ENCODE measurements at regions not wholly inside any gene's neighbourhood (a gene's known extent, or its start where the extent isn't known, plus 50 kb on each side); places are given as distances from the start of the nearest gene placed in this dataset.

- TF ChIP-seq CTCF (IDR thresholded peaks at IDR 0.05) (no peak), EP300 (IDR thresholded peaks at IDR 0.05) (no peak), POLR2A (IDR thresholded peaks at IDR 0.05) (no peak)
- DNase-seq, result no peak
Observed at GRCh38 chr6:154916857-154917256, 78.3 kb upstream of the TIAM2 start.

DNA sequence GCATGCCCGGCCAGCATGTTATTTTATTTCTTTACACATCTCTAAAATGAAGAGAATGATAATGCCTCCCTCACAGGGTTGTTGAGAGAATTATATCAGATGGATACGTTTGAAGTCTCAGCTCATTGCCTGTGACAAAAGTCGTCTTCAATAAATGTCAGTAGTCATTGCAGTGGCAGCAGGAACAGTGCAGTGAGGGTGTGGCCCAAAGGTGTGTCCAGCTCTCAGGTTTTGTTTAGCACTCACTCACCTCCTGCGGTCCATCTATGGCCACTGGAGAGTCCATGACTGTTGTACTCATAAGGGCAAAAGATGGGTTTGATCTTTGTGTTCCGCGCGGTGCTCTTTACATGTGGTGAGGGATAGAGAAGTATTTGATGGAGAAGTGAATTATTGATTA, 77.2 kb upstream of the TIAM2 start:
- 93 to 95% (median 95%) methylated on average over 7 of the region's 7 CpGs for WGBS, 3 donors
- intact Hi-C loops (cut with DNase I), result no loop called here
- TF ChIP-seq POLR2A (IDR thresholded peaks at IDR 0.05) (no peak), CTCF (IDR thresholded peaks at IDR 0.05) (no peak), EP300 (IDR thresholded peaks at IDR 0.05) (no peak)
- Histone ChIP-seq H3K9me3 (no peaks in the 10 kb centered on the region), H3K27me3 (no peaks in the 10 kb centered on the region), H3K4me3 (no peak overlapping the region), H3K27ac (no peak overlapping the region), H3K36me3 (no peaks in the 10 kb centered on the region), H3K4me1 (ENCODE audit: insufficient read depth) (no peaks in the 10 kb centered on the region)
- DNase-seq, result no peak

More at GRCh38 chr6:154916857-154917256, 78.3 kb upstream of the TIAM2 start:
- Histone ChIP-seq H3K4me1 (ENCODE audit: insufficient read depth) (no peaks in the 10 kb centered on the region), H3K36me3 (no peaks in the 10 kb centered on the region), H3K27me3 (no peaks in the 10 kb centered on the region), H3K27ac (no peak overlapping the region), H3K9me3 (no peaks in the 10 kb centered on the region), H3K4me3 (no peak overlapping the region)
- WGBS, 3 donors, result 82 to 90% (median 83%) methylated on average over 5 of the region's 5 CpGs
- intact Hi-C loops (cut with DNase I), result no loop called here

DNA sequence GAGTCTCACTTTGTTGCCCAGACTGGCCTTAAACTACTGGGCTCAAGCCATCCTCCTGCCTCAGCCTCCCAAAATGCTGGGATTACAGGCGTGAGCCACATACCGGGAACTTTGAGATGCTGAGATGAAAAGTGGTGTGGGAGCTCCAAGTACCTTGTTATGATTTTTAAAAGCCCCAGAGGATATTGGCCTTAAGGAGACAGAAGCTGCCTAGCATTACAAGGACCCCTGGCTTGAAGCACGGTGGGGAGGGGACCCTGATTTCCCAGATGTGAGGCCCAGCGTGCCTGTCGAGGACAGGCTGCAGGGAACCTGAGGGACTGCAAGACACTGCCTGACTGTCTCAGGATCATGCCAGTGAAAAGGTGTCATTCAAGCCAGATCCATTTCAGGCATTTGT, 75.3 kb upstream of the TIAM2 start:
- intact Hi-C loops (cut with DNase I), result loop anchor here (10.0 kb wide), 1 partner anchor 255 kb away; no protein-coding TSS in a partner anchor
- DNase-seq, result no peak
- 94 to 96% (median 96%) methylated on average over 5 of the region's 5 CpGs for WGBS, 3 donors
- H3K9me3 ChIP-seq, result no peaks in the 10 kb centered on the region
- H3K36me3 ChIP-seq, result no peaks in the 10 kb centered on the region
- no peak overlapping the region for H3K27ac ChIP-seq
- H3K4me1 ChIP-seq (ENCODE audit: insufficient read depth), result no peaks in the 10 kb centered on the region
- H3K27me3 ChIP-seq, result no peaks in the 10 kb centered on the region
- no peak overlapping the region for H3K4me3 ChIP-seq
- no peak for TF ChIP-seq POLR2A (IDR thresholded peaks at IDR 0.05)

- Histone ChIP-seq H3K27me3 (no peaks in the 10 kb centered on the region), H3K9me3 (no peaks in the 10 kb centered on the region), H3K36me3 (no peaks in the 10 kb centered on the region), H3K27ac (no peak overlapping the region), H3K4me1 (ENCODE audit: insufficient read depth) (no peaks in the 10 kb centered on the region), H3K4me3 (no peak overlapping the region)
- intact Hi-C loops (cut with DNase I), result loop anchor here (10.0 kb wide), 1 partner anchor 254 kb away; no protein-coding TSS in a partner anchor
- DNase-seq, result no peak
- TF ChIP-seq POLR2A (IDR thresholded peaks at IDR 0.05), result no peak
- no peak for TF ChIP-seq CTCF (IDR thresholded peaks at IDR 0.05)
- TF ChIP-seq EP300 (IDR thresholded peaks at IDR 0.05), result no peak
- whole genome bisulfite sequencing, 3 donors, result 78 to 84% (median 79%) methylated on average over 8 of the region's 8 CpGs
Observed at GRCh38 chr6:154920495-154921200, 74.5 kb upstream of the TIAM2 start.

DNA sequence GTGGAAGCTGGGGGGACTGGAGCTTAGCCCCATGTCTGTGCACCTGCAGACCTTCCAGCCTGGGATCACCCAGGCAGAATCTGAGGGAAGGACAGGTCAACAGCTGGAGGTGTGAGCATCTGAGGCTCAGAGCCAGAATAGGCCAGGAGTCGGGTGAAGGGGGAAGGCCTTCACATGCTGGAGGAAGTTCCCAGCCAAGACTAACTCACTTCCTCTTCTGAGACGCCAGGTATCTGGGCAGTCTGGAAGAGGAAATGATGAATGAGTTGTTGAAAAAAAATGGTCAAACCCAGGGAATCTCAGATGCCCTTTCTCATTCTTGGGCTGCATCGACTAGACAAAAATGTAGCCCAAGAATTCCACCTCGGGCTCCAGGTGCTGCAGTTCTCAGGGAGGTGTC, 73.6 kb upstream of the TIAM2 start:
- H3K27me3 ChIP-seq, result no peaks in the 10 kb centered on the region
- TF ChIP-seq EP300 (IDR thresholded peaks at IDR 0.05) (no peak), CTCF (IDR thresholded peaks at IDR 0.05) (no peak), POLR2A (IDR thresholded peaks at IDR 0.05) (no peak)
- DNase-seq, result no peak
- no peaks in the 10 kb centered on the region for H3K9me3 ChIP-seq
- WGBS, 3 donors, result 73 to 78% (median 74%) methylated on average over 4 of the region's 4 CpGs
- H3K36me3 ChIP-seq, result no peaks in the 10 kb centered on the region
- H3K4me1 ChIP-seq (ENCODE audit: insufficient read depth), result no peaks in the 10 kb centered on the region
- H3K4me3 ChIP-seq, result no peak overlapping the region
- intact Hi-C loops (cut with DNase I), result loop anchor here (10.0 kb wide), 1 partner anchor 253 kb away; no protein-coding TSS in a partner anchor
- no peak overlapping the region for H3K27ac ChIP-seq

Data from ovary (tissue), 7 donors.